ENCODE measurements at regions not wholly inside any gene's neighbourhood (a gene's known extent, or its start where the extent isn't known, plus 50 kb on each side); places are given as distances from the start of the nearest gene placed in this dataset.

GRCh38 chr2:82814146-82814545 is 1644.9 kb downstream of the SUCLG1 start:
- FAIRE-seq, result no peak
- H3K9me1 ChIP-seq (ENCODE audit: control insufficient read depth, extremely low read depth, insufficient read depth, low read length), result no peaks in the 10 kb centered on the region
- dilution Hi-C loops (cut with MboI; ENCODE audit: extremely low pct_ligation_motif_present, low sequenced_read_pairs), result no loop called here

DNA sequence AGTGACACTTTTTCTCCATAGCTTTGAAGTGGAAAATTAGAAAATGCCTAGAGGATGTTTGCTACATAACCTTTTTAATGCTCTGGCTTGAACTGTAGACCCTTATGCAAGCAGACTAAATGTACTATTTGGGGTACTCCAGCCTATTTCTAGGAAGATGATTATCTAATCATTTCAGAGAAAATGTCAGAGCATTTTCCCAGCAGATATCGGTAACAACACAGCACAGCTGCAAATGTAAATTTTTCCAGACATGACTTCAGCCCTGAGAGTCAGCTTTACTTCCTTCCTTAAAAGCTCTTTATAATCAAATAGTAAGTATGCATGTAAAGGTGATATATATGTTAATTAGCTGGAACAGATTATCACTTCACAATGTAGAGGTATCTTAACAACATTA is 1647.1 kb downstream of the SUCLG1 start:
- H2AFZ ChIP-seq (ENCODE audit: control insufficient read depth, low read length), result no peak overlapping the region
- no peaks in the 10 kb centered on the region for H4K20me1 ChIP-seq (ENCODE audit: control insufficient read depth, extremely low read depth, insufficient read depth, low read length)
- no peaks in the 10 kb centered on the region for H3K9me1 ChIP-seq (ENCODE audit: control insufficient read depth, extremely low read depth, insufficient read depth, low read length)
- no peak overlapping the region for H3K9ac ChIP-seq (ENCODE audit: control insufficient read depth, extremely low read depth, insufficient read depth, low read length)
- TF ChIP-seq, protein P1, sequence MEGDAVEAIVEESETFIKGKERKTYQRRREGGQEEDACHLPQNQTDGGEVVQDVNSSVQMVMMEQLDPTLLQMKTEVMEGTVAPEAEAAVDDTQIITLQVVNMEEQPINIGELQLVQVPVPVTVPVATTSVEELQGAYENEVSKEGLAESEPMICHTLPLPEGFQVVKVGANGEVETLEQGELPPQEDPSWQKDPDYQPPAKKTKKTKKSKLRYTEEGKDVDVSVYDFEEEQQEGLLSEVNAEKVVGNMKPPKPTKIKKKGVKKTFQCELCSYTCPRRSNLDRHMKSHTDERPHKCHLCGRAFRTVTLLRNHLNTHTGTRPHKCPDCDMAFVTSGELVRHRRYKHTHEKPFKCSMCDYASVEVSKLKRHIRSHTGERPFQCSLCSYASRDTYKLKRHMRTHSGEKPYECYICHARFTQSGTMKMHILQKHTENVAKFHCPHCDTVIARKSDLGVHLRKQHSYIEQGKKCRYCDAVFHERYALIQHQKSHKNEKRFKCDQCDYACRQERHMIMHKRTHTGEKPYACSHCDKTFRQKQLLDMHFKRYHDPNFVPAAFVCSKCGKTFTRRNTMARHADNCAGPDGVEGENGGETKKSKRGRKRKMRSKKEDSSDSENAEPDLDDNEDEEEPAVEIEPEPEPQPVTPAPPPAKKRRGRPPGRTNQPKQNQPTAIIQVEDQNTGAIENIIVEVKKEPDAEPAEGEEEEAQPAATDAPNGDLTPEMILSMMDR (optimal IDR thresholded peaks at IDR 0.05 in 1 of 3, IDR thresholded peaks at IDR 0.05 in 1 of 3, conservative IDR thresholded peaks at IDR 0.05 in 1 of 3; ENCODE audit: extremely low read depth in 1 of 3, insufficient read depth in 2 of 3, low read length in 3 of 3), result no peak
- TF ChIP-seq EZH2 (IDR thresholded peaks at IDR 0.05; ENCODE audit: low read length), result no peak
- no peaks in the 10 kb centered on the region for H3K36me3 ChIP-seq (ENCODE audit: control insufficient read depth in 2 of 2, extremely low read depth in 1 of 2, insufficient read depth in 2 of 2, low read length in 2 of 2)
- H3K27ac ChIP-seq (ENCODE audit: control insufficient read depth, insufficient read depth, low read length), result no peak overlapping the region
- H3K27me3 ChIP-seq (ENCODE audit: control insufficient read depth, extremely low read depth, insufficient read depth, low read length), result no peaks in the 10 kb centered on the region
- FAIRE-seq (no peak), DNase-seq (ENCODE audit: low read depth, low spot score) (no peak)
- no peaks in the 10 kb centered on the region for H3K9me3 ChIP-seq (ENCODE audit: control insufficient read depth, low read depth, low read length)
- no peaks in the 10 kb centered on the region for H3K4me1 ChIP-seq (ENCODE audit: control insufficient read depth, extremely low read depth, insufficient read depth, low read length)
- H3K4me2 ChIP-seq (ENCODE audit: control insufficient read depth, extremely low read depth, insufficient read depth, low read depth, low read length), result no peak overlapping the region
- H3K4me3 ChIP-seq (ENCODE audit: control insufficient read depth in 2 of 3, extremely low read depth in 1 of 3, insufficient read depth in 2 of 3, low read depth in 1 of 3, low read length in 3 of 3), result no peak overlapping the region
- H3K79me2 ChIP-seq (ENCODE audit: control insufficient read depth, insufficient read depth, low read length), result no peaks in the 10 kb centered on the region
- dilution Hi-C loops (cut with MboI; ENCODE audit: extremely low pct_ligation_motif_present, low sequenced_read_pairs), result no loop called here

More at GRCh38 chr2:82814146-82814545, 1644.9 kb downstream of the SUCLG1 start:
- H4K20me1 ChIP-seq (ENCODE audit: control insufficient read depth, extremely low read depth, insufficient read depth, low read length), result no peaks in the 10 kb centered on the region
- no peaks in the 10 kb centered on the region for H3K36me3 ChIP-seq (ENCODE audit: control insufficient read depth in 2 of 2, extremely low read depth in 1 of 2, insufficient read depth in 2 of 2, low read length in 2 of 2)
- no peaks in the 10 kb centered on the region for H3K4me1 ChIP-seq (ENCODE audit: control insufficient read depth, extremely low read depth, insufficient read depth, low read length)
- H3K9me3 ChIP-seq (ENCODE audit: control insufficient read depth, low read depth, low read length), result no peaks in the 10 kb centered on the region
- no peak overlapping the region for H2AFZ ChIP-seq (ENCODE audit: control insufficient read depth, low read length)
- H3K4me2 ChIP-seq (ENCODE audit: control insufficient read depth, extremely low read depth, insufficient read depth, low read depth, low read length), result no peak overlapping the region
- no peak overlapping the region for H3K4me3 ChIP-seq (ENCODE audit: control insufficient read depth in 2 of 3, extremely low read depth in 1 of 3, insufficient read depth in 2 of 3, low read depth in 1 of 3, low read length in 3 of 3)
- no peak overlapping the region for H3K9ac ChIP-seq (ENCODE audit: control insufficient read depth, extremely low read depth, insufficient read depth, low read length)
- no peak overlapping the region for H3K27ac ChIP-seq (ENCODE audit: control insufficient read depth, insufficient read depth, low read length)
- H3K79me2 ChIP-seq (ENCODE audit: control insufficient read depth, insufficient read depth, low read length), result no peaks in the 10 kb centered on the region
- no peaks in the 10 kb centered on the region for H3K27me3 ChIP-seq (ENCODE audit: control insufficient read depth, extremely low read depth, insufficient read depth, low read length)
- DNase-seq (ENCODE audit: low read depth, low spot score), result no peak
- TF ChIP-seq EZH2 (IDR thresholded peaks at IDR 0.05; ENCODE audit: low read length), result no peak
- TF ChIP-seq, protein P1 (optimal IDR thresholded peaks at IDR 0.05 in 1 of 3, IDR thresholded peaks at IDR 0.05 in 1 of 3, conservative IDR thresholded peaks at IDR 0.05 in 1 of 3; ENCODE audit: extremely low read depth in 1 of 3, insufficient read depth in 2 of 3, low read length in 3 of 3), result no peak
